Jurkat, Clone E6-1 (cell line): ENCODE measurements at regions not wholly inside any gene's neighbourhood (a gene's known extent, or its start where the extent isn't known, plus 50 kb on each side); places are given as distances from the start of the nearest gene placed in this dataset.
A peak's percentile ranks its signal among the peaks of the same experiment; 100 is the strongest.

Experiments used
- DNase-seq: peaks from one replicate; pipeline ENCODE4 v3.0.0-alpha.2; 2011; ENCODE audit warnings: low read depth, low spot score
- H3K4me3 ChIP-seq: 2 replicates; pipeline ENCODE4 v1.5.1; 2011; ENCODE audit warnings: mild to moderate bottlenecking, low read length, control low read depth, moderate library complexity

GRCh38 chr14:55869397-55870049, 248.7 kb upstream of the PELI2 start:
- DNase-seq: no peak
- no peak overlapping the region for H3K4me3 ChIP-seq

GRCh38 chr14:55873169-55873568, 245.0 kb upstream of the PELI2 start:
- no peak overlapping the region for H3K4me3 ChIP-seq
- DNase-seq: no peak

DNA sequence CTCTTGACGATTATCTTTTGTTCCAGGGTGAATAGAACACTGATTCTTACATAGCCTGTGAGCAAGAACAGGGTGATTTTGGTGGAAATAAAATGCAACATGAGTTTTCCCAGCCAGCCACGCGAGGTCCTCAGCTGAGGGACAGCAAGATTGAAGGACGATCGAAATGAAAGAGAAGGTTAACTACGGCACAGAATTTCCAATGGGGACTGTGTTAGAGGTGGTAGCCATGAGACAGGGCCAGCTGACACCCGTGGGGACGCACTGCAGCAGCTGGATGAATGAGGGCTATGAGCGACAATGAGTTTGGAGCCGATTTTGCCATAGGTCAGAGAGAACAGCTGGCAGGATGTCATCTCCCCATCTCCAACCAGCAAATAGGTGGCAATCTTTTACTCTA, 243.4 kb upstream of the PELI2 start:
- DNase-seq: no peak
- no peak overlapping the region for H3K4me3 ChIP-seq

DNA sequence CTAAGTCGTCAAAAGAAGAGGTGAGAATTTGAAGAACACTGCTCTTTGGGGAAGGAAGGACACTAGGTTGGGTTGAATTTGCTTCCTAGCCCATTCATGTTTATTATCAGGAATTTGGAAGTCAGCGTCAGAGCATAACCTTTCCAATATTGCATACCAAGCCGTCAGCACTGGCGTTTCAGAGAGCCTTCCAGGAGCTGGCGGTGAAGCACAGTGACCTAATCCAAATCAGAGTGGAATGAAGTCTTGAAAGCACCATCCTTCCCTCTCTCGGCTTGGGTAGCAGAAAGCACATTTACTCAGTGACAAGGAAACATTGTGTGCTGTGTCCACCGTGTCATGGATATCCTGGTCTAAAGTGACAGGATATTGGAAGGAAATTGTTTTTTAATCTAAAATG, 240.3 kb upstream of the PELI2 start:
- no peak overlapping the region for H3K4me3 ChIP-seq
- DNase-seq: no peak

GRCh38 chr14:55881577-55882241, 236.5 kb upstream of the PELI2 start:
- H3K4me3 ChIP-seq: no peak overlapping the region
- no peak for DNase-seq

- DNase-seq: no peak
- no peak overlapping the region for H3K4me3 ChIP-seq
Measured at GRCh38 chr14:55884819-55885218, 233.4 kb upstream of the PELI2 start.

GRCh38 chr14:55889124-55889523, 229.1 kb upstream of the PELI2 start:
- no peak for DNase-seq
- no peak overlapping the region for H3K4me3 ChIP-seq

DNA sequence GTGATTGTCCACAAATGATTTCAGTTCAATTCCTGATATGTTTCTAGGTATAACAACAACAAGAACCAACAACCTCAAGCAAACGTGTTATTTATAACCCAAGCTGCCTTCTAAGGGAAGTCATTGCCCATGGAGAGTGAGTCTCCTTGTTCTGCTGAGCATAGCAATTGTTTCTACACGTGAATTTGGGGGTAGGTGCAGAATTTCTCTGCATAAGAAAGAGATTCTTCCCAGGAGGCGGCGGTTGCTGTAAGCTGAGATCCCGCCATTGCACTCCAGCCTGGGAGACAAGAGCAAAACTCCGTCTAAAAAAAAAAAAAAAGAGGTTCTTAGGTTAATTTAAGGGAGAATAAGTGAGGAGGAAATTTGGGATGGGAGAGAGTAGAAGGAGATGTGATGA, 226.5 kb upstream of the PELI2 start:
- no peak for DNase-seq
- no peak overlapping the region for H3K4me3 ChIP-seq

- DNase-seq: no peak
- no peak overlapping the region for H3K4me3 ChIP-seq
Measured at GRCh38 chr14:55892906-55893305, 225.3 kb upstream of the PELI2 start.

DNA sequence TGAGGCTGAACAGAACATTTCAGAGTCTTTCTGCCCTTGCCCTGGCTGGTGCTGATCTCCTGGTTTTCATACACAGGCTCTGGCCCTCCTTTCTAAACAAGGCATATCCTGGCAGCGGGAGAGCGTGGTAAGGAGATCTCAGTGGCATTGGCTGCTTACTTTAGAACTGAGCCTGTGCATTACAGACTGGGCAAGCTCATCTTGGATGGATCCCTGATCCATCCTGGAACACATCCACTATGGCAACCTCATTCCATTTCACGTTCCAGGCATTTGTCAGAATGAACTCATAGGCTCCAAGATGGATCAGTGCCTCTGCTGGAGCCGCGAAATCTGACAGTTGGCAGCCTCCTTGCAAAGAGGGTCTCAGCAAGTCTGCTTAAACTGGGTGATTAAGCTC, 224.5 kb upstream of the PELI2 start:
- DNase-seq: no peak
- H3K4me3 ChIP-seq: no peak overlapping the region

GRCh38 chr14:55897031-55897430, 221.2 kb upstream of the PELI2 start:
- no peak for DNase-seq

GRCh38 chr14:55898938-55899337, 219.3 kb upstream of the PELI2 start:
- H3K4me3 ChIP-seq: no peak overlapping the region
- no peak for DNase-seq

More at GRCh38 chr14:55897031-55897430, 221.2 kb upstream of the PELI2 start:
- no peak overlapping the region for H3K4me3 ChIP-seq

DNA sequence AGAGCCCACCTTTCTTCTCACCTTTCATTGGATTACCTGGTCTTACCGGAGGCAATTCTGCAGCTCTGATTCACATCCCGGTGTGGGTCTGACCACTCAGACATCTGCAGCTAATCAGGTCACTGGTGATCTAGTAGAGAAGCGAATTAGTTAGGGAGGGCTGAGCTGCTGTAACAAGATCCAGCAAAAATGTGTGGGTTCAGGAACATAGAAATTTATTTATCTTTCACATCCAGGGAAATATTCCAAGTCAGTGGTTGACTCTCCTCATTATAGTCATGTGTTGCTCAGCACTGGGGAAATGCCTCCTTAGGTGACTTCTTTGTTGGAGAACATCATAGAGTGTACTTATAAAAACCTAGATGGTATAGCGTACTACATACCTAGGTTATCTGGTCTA, 218.7 kb upstream of the PELI2 start:
- no peak for DNase-seq
- H3K4me3 ChIP-seq: no peak overlapping the region

GRCh38 chr14:55900749-55901148, 217.5 kb upstream of the PELI2 start:
- no peak overlapping the region for H3K4me3 ChIP-seq
- DNase-seq: peak; percentile 41

DNA sequence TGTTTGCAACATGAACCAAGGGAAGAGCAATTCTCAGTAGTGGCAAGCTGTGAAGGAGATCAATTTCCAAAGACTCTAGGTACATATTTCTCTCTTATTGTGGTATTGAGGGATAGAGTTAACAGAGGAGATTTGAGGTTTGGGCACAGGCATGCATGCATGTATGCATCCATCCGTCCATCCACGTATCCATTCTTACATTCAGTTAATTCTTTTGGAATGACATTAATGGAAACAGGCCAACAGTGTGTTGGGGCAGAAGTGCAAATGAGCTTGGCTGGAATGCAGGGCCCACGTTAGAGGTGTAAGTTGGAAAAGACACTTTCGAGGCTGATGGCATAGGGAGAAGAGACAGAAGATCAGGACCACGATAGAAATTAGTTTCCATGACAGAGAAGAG, 216.9 kb upstream of the PELI2 start:
- no peak for DNase-seq
- no peak overlapping the region for H3K4me3 ChIP-seq

DNA sequence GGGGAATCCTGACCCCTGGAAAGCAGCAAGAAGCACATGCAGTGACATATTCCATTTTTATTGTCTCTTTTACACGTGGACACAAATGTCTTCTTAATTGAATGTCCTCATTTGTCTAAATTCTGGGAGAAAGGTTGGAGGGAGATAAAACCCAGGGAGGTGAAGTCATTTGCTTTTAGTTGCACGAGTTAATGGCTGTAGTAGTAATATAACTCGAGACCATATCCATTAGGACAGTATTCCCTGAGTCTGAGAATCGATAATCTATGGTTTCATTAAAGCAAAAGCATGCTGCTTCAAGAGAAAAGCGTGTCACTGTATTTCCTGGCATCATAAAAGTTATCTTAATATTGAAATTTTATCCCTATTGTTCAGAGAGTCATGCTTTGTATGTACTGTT, 216.0 kb upstream of the PELI2 start:
- H3K4me3 ChIP-seq: no peak overlapping the region
- no peak for DNase-seq

DNA sequence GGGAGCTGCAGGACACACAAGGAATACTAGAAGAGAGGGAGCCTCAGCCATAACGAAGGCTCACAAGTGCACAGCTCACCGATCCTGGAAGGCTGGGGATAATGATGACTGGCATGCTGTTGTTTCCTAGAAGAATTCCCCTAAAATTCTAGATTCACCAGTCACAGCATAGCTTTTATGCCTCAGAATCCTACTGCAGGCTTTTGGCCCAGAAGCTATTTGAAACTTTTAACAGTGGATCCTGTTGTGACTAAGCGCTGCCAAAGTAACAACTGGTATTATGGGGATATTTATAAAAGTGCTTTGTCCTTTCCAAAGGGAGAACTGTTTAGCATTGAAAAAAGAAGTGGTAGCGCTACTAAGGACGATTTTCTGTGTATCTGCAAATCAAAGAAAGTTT, 214.1 kb upstream of the PELI2 start:
- H3K4me3 ChIP-seq: no peak overlapping the region
- DNase-seq: no peak

- DNase-seq: no peak
- no peak overlapping the region for H3K4me3 ChIP-seq
Measured at GRCh38 chr14:55908106-55908505, 210.1 kb upstream of the PELI2 start.

DNA sequence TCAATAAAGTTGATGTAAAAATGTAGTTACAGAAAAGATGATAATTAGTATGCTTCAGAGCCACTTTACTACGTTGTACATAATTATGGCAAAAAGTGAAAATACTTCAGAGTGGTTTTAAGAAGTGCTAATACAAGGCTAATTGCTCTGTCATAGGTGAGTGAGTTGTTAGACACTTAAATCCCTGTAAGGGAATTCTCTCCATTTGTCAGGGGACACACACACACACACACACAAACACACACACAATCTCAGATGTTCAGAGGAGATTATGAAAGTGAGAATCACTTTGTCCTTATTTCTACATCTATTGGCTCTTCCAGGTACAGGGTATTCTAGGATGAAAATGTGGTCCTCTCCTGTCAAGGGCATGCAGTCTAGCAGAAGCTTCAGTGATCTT, 208.3 kb upstream of the PELI2 start:
- no peak for DNase-seq
- H3K4me3 ChIP-seq: no peak overlapping the region

DNA sequence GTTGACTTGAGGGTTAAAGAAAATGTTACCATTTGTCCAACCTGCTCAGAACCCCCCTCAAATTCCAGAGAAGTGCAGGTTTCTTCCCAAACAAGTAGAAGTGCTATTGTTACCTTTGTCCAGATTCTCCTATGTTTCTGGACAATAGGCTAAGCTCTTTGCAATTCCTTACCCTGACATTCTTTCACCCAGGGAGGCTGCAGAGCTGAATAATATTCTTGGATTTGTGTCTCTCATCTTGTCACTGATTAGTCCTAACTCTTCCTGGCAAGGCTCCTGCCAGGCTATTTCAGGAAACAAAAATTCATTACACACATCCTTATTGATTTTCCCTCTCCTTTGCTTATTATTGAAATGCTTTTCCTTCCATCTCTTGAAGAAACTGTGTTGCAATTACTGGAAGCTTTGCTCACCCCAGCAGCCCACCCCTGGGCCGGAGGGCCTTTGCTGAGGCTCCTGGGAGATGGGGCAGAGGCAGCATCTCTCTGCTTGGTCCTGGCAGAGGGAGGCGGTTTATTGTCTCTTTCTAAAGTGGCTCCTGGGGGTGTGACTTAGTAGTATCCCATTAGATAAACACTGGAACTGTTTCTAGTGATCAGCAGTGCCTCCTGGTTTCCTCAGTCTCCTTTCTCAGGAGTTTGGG, 207.5 kb upstream of the PELI2 start:
- H3K4me3 ChIP-seq: no peak overlapping the region
- no peak for DNase-seq

DNA sequence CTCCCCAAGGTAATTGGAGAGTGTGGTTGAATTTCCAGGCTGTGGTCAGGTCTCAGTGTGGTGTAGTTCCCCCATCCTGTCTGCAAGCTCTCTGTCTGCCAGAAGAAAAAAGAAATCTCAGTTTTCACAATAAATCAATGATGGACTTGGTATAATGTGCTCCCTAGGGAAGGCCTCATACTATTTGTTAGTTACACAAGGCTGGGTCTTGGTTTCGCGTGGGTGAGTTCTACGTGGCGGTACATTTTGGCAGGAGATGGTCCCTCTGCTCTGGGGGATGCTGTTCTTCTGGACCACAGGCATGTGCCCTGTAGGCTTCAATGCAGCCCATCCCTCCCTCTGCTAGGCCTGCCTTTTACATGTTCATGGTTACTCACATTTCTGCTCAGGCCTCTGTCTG, 206.4 kb upstream of the PELI2 start:
- DNase-seq: peak; percentile 7

More for the DNA sequence above, 206.4 kb upstream of the PELI2 start:
- H3K4me3 ChIP-seq: no peak overlapping the region
